Suppressor macrophage treated with lipopolysaccharide for 1 hour (primary cell): ENCODE measurements at regions not wholly inside any gene's neighbourhood (a gene's known extent, or its start where the extent isn't known, plus 50 kb on each side); places are given as distances from the start of the nearest gene placed in this dataset.

ENCODE experiments used
- DNase-seq, 3 donors: peaks; one replicate each; pipeline ENCODE4 v3.0.0-alpha.2; 2020 to 2022

DNA sequence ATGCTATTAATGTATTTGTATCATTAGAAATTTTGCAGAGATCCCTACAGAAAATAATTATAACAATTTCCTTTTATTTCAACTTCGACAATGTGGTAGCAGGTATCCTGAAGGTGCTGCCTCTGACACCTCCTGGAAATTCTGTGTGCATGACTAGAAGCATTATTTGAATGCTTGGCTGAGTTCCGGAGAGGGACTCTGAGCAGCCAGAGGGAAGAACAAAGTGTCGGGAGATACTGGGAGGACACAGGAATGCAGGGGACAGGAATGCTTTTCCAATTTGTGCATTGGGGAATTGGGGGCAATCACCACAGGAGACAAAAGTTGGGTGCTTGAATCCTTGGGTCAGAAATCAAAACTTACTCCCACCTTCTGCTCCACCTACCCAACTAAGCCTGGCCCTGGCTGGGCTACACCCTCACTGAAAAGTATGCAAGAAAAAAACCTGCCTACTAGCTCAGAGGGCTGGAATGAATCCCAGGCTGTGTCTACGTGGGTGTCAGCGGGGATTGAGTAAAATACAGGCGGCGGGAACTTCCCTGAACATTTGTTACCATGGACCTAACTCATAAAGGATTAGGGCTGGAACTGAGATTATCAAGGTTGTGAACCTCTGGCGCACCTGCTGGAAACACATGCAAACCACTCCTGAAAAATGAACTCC is 299.3 kb downstream of the SOX11 start:
- no peak for DNase-seq

DNA sequence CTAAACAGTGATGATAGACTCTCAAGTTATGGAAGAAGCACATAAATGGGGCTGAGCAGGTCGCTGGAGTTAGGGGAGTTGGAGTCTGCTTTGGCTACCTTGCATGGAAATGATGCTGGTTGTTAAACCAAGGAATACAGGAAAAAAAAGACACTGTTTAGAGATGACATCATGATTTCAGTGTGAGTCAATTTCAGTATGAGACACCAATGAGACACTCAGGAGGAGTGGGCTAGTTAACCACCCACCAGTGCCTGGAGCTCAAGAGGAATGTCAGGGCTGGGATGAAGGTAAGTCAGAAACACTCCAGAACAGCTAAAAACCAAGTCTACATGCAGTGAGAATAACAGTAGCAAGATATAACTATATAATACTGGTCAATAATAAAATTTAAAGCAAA is 303.6 kb downstream of the SOX11 start:
- no peak for DNase-seq

DNA sequence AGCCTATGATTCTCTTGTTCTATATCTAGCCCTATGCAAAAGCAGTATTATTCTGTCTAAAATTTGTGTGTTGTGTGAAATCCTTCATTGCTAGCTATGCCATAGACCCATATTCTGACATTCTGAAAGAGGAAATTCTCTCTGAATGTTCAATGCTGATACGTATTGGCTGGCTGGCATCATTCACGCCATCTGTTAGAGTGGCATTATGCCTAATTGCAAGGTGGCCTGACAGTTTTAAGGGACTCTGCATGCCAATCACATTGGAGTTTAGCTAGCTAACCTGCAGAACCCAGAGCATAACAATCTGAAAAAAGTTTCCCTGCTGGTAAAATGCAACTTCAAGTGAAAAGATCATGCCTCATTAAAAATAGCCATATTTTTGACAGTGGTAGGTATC is 316.0 kb downstream of the SOX11 start:
- DNase-seq: no peak

DNA sequence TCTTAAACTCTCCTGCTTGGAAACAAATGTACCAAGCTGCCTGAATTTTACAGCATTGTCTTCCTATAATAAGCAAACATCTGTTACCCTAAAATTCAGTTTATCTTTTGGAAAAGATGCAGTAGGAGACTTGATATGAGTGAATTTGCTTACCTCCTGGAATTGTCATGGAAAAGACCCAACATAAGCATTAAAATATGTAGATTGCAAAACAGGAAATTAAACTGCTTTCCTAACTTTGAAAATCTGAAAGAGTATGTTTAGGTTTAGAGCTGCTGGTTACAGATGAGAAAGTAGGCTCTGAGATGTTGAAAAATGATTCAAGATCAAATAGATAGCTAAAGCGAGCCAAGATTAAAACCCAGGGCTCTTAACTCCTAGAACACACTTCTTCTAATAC is 316.5 kb downstream of the SOX11 start:
- no peak for DNase-seq

DNA sequence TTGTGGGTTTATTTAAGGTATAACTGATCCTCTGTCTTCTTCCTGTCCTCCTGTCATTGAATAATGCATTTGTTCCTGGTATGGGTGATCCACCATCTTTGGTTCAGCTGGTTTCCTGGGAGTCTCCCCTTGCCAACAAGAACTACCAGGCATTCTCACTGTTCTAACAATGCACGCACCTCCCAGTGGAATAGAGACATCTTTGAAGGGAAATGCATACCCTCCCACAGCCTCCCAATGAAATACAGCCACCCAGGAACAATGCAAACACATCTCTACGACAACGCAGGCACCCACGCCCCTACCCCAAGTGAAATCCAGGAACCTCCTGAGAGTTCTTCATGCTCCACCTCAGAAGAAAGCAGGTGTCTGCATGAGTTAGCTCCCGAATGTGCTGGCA is 318.0 kb downstream of the SOX11 start:
- DNase-seq: no peak

DNA sequence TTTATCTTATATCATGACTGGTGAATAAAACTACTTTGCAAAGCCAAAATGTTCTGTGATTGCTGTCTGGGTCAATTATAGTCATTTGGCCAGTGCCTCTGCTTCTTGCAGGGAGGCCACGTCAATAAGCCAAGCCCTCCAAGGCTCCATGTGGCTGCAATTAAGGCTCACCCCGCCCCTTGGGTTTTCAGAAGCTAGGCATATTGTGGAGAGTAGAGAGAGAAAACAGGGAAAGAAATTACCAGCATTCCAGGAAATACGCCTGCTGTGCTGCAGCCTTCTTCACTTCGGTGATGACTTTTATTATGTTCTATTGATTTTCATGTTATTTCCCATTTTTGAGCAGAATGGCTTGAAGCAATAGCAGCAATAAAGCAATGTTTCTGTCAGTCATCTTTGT is 319.7 kb downstream of the SOX11 start:
- no peak for DNase-seq

DNA sequence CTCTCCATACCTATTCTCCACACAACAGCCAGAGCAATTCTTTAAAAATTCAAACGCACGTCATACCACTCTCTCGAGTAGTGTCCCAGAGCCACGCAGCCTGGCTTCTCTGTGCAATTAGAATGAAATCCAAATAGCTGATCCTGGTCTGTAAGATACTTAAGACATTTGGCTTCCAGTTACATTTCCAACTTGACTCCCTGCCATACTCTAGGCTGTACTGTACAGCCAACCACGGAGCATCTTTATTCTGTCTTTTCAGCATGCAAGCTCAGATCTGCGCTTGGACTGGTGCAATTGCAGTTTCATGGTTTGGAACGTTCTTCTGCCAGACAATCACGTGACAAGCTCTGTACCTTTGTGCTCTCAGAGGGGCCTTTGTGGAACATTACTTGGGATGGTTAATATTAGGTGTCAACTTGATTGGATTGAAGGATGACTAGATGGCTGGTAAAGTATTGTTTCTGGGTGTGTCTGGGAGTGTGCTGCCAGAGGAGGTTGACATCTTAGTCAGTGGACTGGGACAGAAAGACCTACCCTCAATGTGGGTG is 325.6 kb downstream of the SOX11 start:
- no peak for DNase-seq

DNA sequence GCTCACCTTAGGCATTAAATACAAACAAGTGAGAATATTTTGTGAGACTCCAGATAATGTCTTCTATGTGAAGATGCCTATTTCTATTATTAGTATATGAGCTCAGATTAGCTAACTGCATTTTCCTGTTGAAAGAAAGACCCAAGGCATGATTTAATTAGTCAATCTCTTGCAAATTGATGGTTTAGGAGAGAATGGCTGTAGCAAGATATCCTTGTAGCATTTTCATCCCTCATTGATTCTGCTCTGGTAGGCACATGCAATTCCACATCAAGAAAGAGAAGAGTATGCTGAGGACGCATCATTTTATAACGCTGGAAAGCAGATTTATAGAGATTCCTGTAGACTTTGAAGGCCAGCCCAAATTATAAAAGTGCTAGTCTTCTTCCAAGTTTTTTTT is 332.0 kb downstream of the SOX11 start:
- DNase-seq: no peak

DNA sequence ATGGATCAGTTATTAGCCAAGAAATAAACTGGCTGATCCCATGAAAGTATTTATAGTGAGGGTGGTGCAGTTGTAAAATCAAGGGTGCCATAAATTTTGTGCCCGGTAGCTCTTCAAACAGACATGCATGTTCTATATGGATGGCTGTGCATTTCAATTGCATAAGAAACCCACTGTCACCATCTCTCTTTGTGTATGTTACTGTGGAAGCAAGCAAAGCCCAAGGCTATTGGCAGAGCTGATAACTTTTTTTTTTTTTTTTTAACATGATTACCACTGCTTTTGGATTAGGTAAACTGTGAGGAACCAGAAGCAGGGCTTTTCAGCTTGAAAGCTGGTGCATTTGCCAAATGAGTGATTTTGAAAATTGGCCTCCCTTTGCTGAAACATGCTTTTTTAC is 332.6 kb downstream of the SOX11 start:
- DNase-seq: no peak

DNA sequence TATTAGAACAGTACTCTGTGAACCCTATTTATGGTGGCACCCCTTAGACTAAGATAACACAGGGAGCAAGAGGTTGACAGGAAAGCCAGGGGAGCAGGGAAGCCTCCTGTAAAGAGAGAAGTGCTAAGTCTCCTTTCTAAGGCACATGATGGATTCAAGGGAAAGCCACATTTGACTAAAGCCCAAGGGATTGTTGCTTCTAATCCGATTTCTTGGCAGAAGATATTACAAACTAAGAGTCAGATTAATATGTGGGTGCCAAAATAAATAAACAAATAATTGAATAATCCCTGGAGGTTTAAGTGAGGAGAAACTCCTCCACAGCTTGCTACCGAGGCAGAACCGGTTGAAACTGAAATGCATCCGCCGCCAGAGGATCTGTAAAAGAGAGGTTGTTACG is 333.2 kb downstream of the SOX11 start:
- DNase-seq: no peak

DNA sequence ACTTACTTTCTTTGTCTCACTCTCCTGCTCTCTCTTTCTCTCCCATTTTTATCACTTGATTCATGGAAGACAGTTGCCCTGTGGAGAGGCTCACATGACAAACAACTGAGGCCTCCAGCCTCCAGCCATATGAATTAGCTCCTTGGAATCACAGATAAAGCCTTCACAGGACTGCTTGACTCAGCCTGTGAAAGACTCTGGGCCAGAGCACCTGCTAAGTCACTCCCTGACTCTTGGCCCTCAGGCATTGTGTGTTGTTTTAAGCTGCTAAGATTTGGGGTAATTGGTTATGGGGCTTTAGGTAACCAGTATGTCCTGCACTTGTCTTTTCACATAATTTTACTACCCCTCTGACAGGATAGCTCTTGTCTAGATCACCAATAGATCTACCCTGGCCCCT is 334.9 kb downstream of the SOX11 start:
- DNase-seq: no peak

DNA sequence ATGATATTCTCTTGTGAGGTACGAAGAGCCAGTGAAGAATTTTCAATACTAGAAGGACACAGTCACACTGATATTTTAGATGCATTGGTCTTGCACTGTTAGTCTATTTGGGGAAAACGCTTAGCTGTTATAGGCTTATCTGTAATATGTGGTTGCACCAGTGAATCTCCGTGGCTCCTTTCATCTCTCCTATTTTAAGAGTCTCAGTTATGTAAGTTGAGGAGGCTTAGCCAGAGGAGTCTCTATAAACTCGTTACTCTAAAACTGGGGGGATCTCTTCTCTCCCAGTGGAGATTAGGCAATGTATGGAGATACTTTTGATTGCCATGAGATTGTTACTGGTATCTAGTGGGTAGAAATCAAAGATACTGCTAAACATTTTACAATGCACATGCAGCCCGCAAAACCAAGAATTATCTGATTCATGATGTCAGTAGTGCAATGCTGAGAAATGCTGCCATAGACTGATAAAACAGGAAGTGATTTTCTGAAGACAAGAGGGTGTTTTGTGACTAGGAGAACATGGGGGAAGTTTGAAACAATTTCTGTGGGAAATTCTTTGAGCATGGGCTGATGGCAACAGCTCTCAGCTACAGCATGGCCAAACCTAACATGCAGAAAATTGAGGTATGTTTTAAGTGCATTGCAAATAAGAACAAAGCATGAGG is 339.1 kb downstream of the SOX11 start:
- no peak for DNase-seq

DNA sequence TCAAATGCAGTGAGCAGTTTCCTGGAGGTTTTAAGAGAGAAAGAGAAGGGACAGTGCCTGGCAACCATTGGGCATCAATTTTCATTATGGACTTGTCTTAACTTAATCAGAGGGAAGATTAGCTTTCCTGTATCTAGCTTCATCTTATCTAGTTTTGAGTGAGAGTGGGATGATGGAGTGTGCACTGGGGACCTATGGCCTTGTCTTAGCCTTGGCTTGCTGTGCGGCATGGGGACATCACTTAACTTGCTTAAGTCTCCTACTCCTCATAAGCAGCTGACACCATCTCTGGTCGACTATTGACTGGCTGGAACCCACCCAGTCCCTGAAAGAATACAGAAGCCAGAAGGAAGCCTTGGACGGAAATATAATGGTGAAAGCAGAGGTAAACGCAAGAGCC is 344.0 kb downstream of the SOX11 start:
- no peak for DNase-seq

DNA sequence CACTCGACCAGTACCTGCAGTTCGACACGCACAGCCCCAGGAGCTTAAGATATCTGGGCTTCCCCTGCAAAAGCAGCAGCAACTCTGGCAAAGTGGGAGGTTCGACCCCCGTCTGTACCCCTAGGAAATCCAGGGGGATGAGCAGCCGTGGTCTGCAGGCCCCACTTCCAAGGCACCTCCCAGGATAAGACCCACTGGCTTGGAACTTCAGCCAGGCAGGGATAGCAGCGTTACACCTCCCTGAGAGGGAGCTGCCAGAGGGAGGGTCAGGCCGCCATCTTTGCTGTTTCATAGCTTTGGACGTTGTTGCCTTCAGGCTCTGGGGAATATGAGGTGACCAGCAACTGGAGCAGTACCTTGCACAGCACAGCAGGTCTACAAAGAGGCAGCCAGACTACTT is 351.1 kb downstream of the SOX11 start:
- no peak for DNase-seq

DNA sequence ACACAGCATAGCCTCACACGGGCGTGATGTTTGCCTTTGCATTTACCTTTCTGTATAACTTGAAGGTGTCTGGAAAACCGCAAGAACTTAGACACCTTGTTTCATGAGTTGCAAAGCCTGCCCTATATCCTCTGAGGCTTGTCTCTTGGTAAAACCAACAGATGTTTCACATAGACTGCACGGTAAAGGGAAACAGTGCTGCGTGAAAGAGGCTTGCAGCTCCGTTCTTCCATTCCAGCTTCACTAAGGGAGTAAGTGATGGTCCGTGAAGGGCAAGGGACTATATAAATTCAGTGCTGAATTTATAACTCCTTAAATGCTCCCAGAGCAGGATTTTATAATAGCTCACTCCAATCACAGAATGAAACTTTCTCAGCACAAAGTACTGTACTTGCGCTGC is 360.5 kb downstream of the SOX11 start:
- no peak for DNase-seq

DNA sequence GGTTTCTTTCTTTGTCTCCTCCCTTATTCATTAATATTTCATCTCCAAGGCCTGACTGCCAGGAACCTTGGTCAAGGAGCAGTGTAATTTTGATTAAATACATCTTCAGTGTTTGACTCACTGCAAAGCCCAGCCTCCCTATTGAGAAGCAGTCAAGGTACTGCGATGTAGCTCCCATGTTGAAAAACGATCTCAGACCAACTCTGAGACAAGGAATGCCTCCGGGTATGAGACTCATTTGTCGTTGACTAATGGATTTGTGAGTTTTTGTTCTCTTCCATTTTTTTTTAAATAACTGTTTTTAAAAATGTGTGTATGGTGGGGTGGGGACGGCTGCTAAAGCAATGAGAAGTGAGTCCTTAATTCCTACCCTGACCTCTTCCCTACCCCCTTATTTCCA is 361.6 kb downstream of the SOX11 start:
- no peak for DNase-seq

DNA sequence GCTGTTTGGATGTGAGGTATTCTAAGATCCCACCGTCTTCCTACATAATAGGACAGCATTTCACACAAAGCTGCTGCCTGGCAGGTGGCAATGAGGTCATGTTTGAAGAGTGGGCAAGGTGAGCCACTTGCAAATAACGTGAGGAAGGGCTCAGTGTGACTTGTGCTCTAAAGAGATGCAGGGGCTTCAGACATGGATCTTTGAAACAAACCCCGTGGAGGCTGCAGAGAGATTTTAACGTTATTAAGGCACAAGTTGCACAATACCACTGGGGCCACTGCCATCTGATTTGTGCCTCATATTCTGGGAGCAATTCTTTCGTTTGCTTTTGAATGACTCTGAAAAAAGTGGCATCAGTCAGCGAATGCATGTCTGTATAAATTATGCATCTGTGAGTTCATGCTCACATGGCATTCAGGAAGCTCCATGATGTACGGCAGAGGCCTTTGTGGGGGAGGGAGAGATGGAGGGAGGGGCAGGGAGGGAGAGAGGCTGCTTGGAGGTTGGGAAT is 362.0 kb downstream of the SOX11 start:
- no peak for DNase-seq

DNA sequence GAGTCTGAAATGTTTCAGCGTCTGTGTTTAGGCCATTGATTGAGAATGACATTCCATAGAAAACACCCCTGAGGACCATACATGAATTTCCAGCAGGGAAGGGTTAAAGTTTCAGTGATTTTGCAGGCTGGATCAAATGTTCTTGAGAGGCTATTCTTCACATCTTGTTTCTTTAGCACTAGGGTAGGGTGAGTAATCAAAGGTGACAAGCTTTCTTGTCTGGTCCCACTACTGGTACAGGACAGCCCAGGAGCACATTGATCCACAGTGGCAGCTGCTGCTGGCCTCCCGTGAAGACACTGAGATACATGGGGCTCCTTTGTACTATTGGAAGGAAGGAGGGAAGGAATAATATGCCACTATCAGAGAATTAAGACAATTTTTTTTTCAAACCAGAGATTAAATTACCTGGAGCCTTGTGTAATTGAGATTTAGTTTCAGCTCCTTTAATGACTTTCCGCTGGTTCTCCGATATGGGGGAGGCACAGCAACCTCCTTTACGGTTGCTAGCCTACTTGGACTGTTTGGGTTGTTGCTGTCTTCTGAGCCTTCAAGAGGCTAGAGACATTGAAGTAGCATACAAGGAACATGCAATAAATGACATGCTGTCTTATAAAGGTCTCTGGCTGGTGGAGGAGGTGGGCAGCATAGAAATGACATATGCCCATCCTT is 368.9 kb downstream of the SOX11 start:
- no peak for DNase-seq

DNA sequence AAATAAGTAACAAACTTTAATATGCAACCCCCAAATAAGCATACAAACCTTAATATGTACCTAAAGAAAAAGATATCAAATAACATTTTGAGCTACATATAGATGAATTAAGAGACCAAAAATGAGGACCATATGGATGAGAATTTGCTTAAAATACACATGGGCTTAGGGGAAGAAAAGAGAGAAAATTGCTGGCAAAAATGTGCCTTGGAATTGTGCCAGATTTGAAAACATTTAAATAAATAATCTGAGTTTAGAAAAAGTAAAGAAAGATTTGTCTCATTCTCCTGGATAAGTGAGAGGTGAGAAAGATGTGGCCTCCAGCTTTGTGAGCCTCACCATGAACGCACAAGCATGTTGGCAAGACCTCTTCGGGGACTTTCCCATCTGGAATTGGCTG is 372.6 kb downstream of the SOX11 start:
- DNase-seq: no peak

DNA sequence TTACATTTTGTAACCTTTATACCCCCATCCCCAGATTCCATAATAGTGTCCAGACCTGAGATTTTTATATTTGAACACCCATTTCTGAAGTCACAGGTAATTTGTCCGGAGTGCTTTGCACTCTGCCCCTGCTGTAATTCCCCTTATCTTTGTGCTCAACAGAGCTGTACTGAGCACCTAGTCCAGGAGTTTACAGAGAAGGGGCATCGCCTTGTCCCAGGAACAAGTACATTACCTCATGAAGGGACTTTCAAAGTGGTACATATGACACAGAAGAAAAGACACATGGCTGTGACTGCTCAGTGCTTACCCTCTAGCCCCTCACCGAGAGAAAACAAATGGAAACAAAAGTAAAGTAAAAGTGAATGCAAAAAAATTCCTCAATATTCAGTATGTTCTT is 373.5 kb downstream of the SOX11 start:
- DNase-seq: no peak

DNA sequence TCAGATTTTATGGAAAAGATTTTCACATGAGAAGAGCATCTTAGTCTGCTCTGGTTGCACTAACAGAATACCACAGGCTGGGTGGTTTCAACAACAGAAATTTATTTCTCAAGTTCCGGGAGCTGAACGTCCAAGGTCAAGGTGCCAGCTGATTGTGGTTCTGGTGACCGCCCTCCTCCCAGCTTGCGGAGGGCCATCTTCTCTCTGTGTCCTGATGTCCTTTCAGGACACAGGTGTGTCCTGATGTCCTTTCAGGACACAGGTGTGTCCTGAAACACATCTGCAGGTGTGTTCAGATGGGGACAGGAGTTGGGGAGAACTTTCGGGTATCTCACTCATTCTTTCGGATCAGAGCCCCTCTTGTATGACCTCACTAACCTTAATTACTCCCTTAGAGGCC is 374.9 kb downstream of the SOX11 start:
- no peak for DNase-seq

DNA sequence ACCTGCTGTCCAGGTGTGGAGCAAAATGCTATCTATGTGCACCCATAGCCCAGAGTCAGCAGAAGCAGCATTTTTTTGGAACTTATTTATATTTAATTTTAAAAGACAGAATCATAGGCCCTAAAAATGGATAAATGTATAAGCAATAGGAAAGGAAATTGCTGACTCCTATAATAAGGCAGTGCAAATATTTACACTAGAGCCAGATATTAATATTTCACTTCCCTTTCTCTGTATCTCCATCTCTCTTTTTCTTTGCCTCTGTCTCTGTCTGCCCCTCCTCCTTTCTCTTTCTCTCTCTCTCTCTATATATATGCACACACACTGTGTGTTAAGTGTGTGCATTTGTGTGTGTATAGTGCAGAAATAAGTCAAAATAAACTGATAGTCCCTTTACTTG is 375.6 kb downstream of the SOX11 start:
- DNase-seq: no peak

DNA sequence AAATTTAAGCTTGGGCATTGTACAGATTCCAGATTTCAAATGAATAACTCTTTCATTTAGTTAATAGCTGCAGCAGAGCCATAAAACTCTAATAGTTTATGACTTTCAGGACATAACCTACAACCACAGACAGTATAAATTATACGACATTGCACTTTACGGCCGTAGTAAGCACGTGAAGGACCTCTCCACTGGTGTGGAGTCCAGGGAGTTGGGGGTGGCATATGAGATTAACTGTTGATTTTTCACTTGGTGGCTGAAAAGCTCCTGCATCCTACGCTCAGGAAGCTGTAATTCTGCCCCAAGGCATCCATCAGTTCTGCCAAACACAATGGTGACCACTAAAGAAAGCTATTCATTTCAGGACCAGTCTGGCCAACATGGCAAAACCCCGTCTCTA is 376.2 kb downstream of the SOX11 start:
- DNase-seq: no peak

DNA sequence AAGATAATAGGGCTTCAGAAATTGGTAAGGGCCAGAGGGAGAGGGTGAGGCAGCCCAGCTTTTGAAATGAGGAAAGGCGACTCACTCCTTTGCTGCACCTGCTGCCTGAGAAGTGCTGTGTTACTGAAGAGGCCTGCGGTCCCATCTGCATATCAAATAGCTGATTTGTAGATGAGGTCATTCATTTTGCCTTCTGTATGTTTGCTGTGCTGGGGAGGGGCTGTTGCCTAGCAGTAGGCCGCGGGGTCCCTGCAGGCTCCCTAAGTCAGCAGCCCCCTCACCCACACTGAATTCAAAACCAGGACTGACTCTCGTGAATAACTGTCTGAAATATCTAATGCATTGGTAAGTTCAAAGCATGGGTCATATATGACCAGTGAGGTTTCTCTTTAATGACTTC is 377.2 kb downstream of the SOX11 start:
- no peak for DNase-seq
